HCT116 (cell line): ENCODE measurements at regions not wholly inside any gene's neighbourhood (a gene's known extent, or its start where the extent isn't known, plus 50 kb on each side); places are given as distances from the start of the nearest gene placed in this dataset.

Experiments used
- ATAC-seq: fragments of 200-7000 bp; cut with Tn5 transposase; 2 replicates; pipeline ENCODE4 v1.9.1; 2020; ENCODE audit warnings: mild to moderate bottlenecking, moderate library complexity
- BruUV-seq: library from RNA; stranded (reverse); fragments of 400-500 nt; replicated peaks from 2 replicates; lab custom pipeline; 2021; lab: Mats Ljungman, UMichigan
- CTCF ChIA-PET: fragments of 300-600 bp; sonication (Branson Sonifier 250); formaldehyde crosslinking; loops from one replicate; lab custom pipeline; 2021; ENCODE audit warnings: antibody characterized with exemption; lab: Charles Lee
- POLR2A ChIA-PET: fragments of 300-600, 350-600 bp; sonication (Branson Sonifier 250); formaldehyde crosslinking; loops from one replicate; lab custom pipeline; 2021; ENCODE audit warnings: antibody characterized with exemption; lab: Charles Lee
- RAD21 ChIA-PET, 2 experiments: fragments of 300-600 bp; sonication (Branson Sonifier 250); formaldehyde crosslinking; loops; one replicate each; lab custom pipeline; 2023; ENCODE audit warnings: low total read pairs in 2 of 2; ENCODE audit not compliant: uncharacterized antibody in 2 of 2, unreplicated experiment in 2 of 2, low non-redundant PET in 1 of 2; lab: Charles Lee
- DNase-seq: peaks from one replicate; pipeline ENCODE4 v3.0.0-alpha.2; 2010; ENCODE audit warnings: low read depth, low spot score
- H2AFZ ChIP-seq: fragments of 200-600 bp; shearing (Covaris generic), sonication (generic); 2 replicates; pipeline ENCODE4 v1.6.1; 2017; ENCODE audit warnings: low read depth, mixed run types, mixed read lengths, antibody characterized with exemption, low read length; ENCODE audit not compliant: poor library complexity, severe bottlenecking
- H3K27ac ChIP-seq: 2 replicates; pipeline ENCODE4 v1.5.1; 2012; ENCODE audit warnings: low read depth, low read length
- H3K27me3 ChIP-seq: fragments of 200-600 bp; sonication (generic); 2 replicates; pipeline ENCODE4 v1.6.1; 2016; ENCODE audit warnings: mixed run types, low read length, mixed read lengths; ENCODE audit not compliant: insufficient read depth
- H3K36me3 ChIP-seq, 2 experiments: fragments of 200-500 bp in 1 of 2; fragments of 200-600 bp in 1 of 2; sonication (Bioruptor generic) in 1 of 2; sonication (generic) in 1 of 2; 2 replicates each; pipeline versions ENCODE4 v1.5.1 to v1.6.1; 2014 to 2016; ENCODE audit warnings: low read length in 2 of 2, inconsistent platforms in 1 of 2, mixed read lengths in 1 of 2, mixed run types in 1 of 2; ENCODE audit not compliant: insufficient read depth in 2 of 2, control insufficient read depth in 1 of 2
- H3K4me1 ChIP-seq, 2 experiments: fragments of 200-600 bp in 1 of 2; sonication (generic) in 1 of 2; 2 replicates each; pipeline versions ENCODE4 v1.5.1 to v1.6.1; 2012 to 2017; ENCODE audit warnings: low read length in 2 of 2, inconsistent platforms in 1 of 2, mild to moderate bottlenecking in 1 of 2, mixed read lengths in 1 of 2, mixed run types in 1 of 2, moderate library complexity in 1 of 2; ENCODE audit not compliant: insufficient read depth in 2 of 2, control insufficient read depth in 1 of 2
- H3K4me2 ChIP-seq: fragments of 200-600 bp; sonication (generic); 2 replicates; pipeline ENCODE4 v1.6.1; 2017; ENCODE audit warnings: mixed run types, low read length, mixed read lengths
- H3K4me3 ChIP-seq, 2 experiments: fragments of 200-600 bp in 1 of 2; sonication (generic) in 1 of 2; replicated peaks in 1 of 2; 2 replicates each; pipeline ENCODE4 v1.5.1; 2011 to 2016; ENCODE audit warnings: low read length in 2 of 2, control low read depth in 1 of 2, low read depth in 1 of 2, mild to moderate bottlenecking in 1 of 2, mixed read lengths in 1 of 2, mixed run types in 1 of 2
- H3K79me2 ChIP-seq: fragments of 200-600 bp; sonication (generic); 2 replicates; pipeline ENCODE4 v1.6.1; 2017; ENCODE audit warnings: mild to moderate bottlenecking, mixed run types, low read length, moderate library complexity, mixed read lengths; ENCODE audit not compliant: insufficient read depth
- H3K9ac ChIP-seq: fragments of 200-600 bp; sonication (generic); 2 replicates; pipeline ENCODE4 v1.6.1; 2016; ENCODE audit warnings: low read length, mixed read lengths
- H3K9me2 ChIP-seq: fragments of 200-600 bp; sonication (generic), shearing (Covaris generic); 2 replicates; pipeline ENCODE4 v1.6.1; 2017; ENCODE audit warnings: mixed run types, mild to moderate bottlenecking, moderate library complexity; ENCODE audit not compliant: insufficient read depth
- H3K9me3 ChIP-seq, 2 experiments: fragments of 200-500 bp in 1 of 2; fragments of 200-600 bp in 1 of 2; sonication (Bioruptor generic) in 1 of 2; sonication (generic) in 1 of 2; 2 replicates each; pipeline ENCODE4 v1.6.1; 2014 to 2017; ENCODE audit warnings: low read length in 2 of 2, mixed read lengths in 2 of 2, inconsistent platforms in 1 of 2, low read depth in 1 of 2, mild to moderate bottlenecking in 1 of 2, mixed run types in 1 of 2, moderate library complexity in 1 of 2; ENCODE audit not compliant: control insufficient read depth in 1 of 2, insufficient read depth in 1 of 2
- H4K20me1 ChIP-seq: fragments of 200-600 bp; sonication (generic), shearing (Covaris generic); 2 replicates; pipeline ENCODE4 v1.6.1; 2017; ENCODE audit warnings: mixed run types, mild to moderate bottlenecking, moderate library complexity; ENCODE audit not compliant: insufficient read depth
- ATF3 ChIP-seq: IDR thresholded peaks from 2 replicates; pipeline ENCODE4 v1.6.1; 2012
- CBX3 ChIP-seq: IDR thresholded peaks from 2 replicates; pipeline ENCODE4 v1.6.1; 2012; ENCODE audit warnings: low read depth
- CTCF ChIP-seq, 3 experiments: fragments of 200-600 bp in 1 of 3; sonication (generic) in 1 of 3; IDR thresholded peaks in 2 of 3; conservative IDR thresholded peaks in 1 of 3; 2 replicates each; pipeline ENCODE4 v1.5.1; 2012 to 2017; ENCODE audit warnings: low read depth in 2 of 3, low read length in 2 of 3, antibody characterized with exemption in 1 of 3, borderline replicate concordance in 1 of 3, control low read depth in 1 of 3, mild to moderate bottlenecking in 1 of 3, mixed read lengths in 1 of 3, mixed run types in 1 of 3, moderate library complexity in 1 of 3; ENCODE audit not compliant: insufficient read depth in 1 of 3
- EGR1 ChIP-seq: IDR thresholded peaks from 2 replicates; pipeline ENCODE4 v1.6.1; 2012; ENCODE audit warnings: low read depth
- ELF1 ChIP-seq: IDR thresholded peaks from 2 replicates; pipeline ENCODE4 v1.6.1; 2012; ENCODE audit warnings: low read depth, borderline replicate concordance
- EZH2phosphoT487 ChIP-seq: fragments of 200-600 bp; IDR thresholded peaks from 2 replicates; pipeline ENCODE4 v1.6.1; 2018; ENCODE audit warnings: antibody characterized with exemption, borderline replicate concordance
- FOSL1 ChIP-seq: IDR thresholded peaks from 2 replicates; pipeline ENCODE4 v1.6.1; 2012; ENCODE audit warnings: low read depth
- JUND ChIP-seq: IDR thresholded peaks from 2 replicates; pipeline ENCODE4 v1.6.1; 2012
- POLR2A ChIP-seq: IDR thresholded peaks from 2 replicates; pipeline ENCODE4 v1.7.0; 2011; ENCODE audit warnings: borderline replicate concordance; ENCODE audit not compliant: insufficient read depth, insufficient read length; ENCODE audit errors: extremely low read depth
- POLR2AphosphoS5 ChIP-seq: IDR thresholded peaks from 2 replicates; pipeline ENCODE4 v1.6.1; 2011; ENCODE audit warnings: mild to moderate bottlenecking, low read depth, low read length, moderate library complexity
- RAD21 ChIP-seq: IDR thresholded peaks from 2 replicates; pipeline ENCODE4 v1.6.1; 2012; ENCODE audit warnings: low read depth, mild to moderate bottlenecking
- SIN3A ChIP-seq: IDR thresholded peaks from 2 replicates; pipeline ENCODE4 v1.6.1; 2012; ENCODE audit warnings: low read depth
- SP1 ChIP-seq: IDR thresholded peaks from 2 replicates; pipeline ENCODE4 v1.6.1; 2012; ENCODE audit warnings: low read depth
- SRF ChIP-seq: IDR thresholded peaks from 2 replicates; pipeline ENCODE4 v1.6.1; 2012; ENCODE audit warnings: low read depth
- TCF7L2 ChIP-seq: IDR thresholded peaks from 2 replicates; pipeline ENCODE4 v1.7.0; 2011; ENCODE audit warnings: borderline replicate concordance, inconsistent platforms; ENCODE audit not compliant: insufficient read depth, insufficient read length; ENCODE audit errors: extremely low read depth
- YY1 ChIP-seq: IDR thresholded peaks from 2 replicates; pipeline ENCODE4 v1.6.1; 2011; ENCODE audit warnings: low read length, low read depth, moderate library complexity, mild to moderate bottlenecking; ENCODE audit not compliant: insufficient replicate concordance; ENCODE audit errors: extremely low read depth
- ZFX ChIP-seq: fragments of 450-650 bp; IDR thresholded peaks from 2 replicates; pipeline ENCODE4 v1.6.1; 2017
- ZNF274 ChIP-seq: fragments of 200-500 bp; sonication (Bioruptor generic); IDR thresholded peaks from 2 replicates; pipeline ENCODE4 v1.6.1; 2014; ENCODE audit warnings: mild to moderate bottlenecking, low read depth, low read length, inconsistent platforms
- intact Hi-C: fragments of 100-400 bp; cut with micrococcal nuclease; formaldehyde crosslinking; loops from 2 replicates; pipeline ENCODE4 v1.10.0; 2022
- TF ChIP-seq, protein P1 (sequence below): IDR thresholded peaks from 2 replicates; pipeline ENCODE4 v1.6.1; 2011; ENCODE audit warnings: mild to moderate bottlenecking, low read length, moderate library complexity; ENCODE audit not compliant: insufficient replicate concordance; ENCODE audit errors: extremely low read depth

DNA sequence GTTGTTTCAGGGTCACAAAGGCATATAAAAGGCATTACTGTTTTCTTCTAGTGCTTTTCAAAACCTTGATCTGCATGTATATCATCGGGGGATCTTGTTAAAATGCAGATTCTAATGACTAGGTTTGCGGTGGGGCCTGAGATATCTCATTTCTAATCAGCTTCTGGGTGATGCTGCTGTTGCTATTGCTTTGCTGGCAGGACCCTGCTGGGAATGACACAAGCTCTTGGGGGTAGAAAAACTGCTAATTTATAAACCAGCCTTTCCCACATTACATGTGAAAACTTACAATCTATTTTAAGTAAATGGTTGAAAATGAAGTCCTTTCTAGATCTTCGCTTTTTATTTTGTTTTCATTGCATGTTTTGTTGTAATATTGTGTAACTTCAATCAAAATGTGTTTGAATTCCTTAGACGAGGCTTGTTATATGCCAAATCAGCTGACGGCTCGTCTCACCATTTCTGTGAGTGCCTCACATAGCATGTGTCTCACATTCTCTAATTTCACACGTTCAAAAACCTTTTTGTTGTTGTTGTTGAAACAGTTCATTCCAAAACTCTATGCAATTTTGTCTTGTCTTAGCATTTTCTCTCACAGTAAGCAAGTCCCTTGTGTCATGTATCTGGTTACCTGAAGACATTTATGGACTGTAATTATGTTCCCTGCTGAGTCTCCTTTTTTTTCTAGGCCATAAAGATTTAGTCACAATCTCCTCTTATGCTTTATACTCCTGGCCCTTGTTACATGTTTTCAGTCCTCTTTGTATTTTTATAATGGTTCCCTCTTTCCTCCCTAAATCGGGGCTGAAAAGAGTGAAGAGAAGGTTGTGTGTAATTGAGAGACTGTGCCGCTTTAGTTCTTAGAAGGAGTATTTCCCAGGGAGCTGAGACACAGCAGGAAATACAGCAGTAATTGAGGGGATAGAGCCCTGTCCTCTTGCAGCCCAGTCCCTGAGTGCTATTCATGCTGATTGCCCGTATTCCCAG is 521.0 kb upstream of the SEMA6A start (continued):
- TF ChIP-seq ELF1 (no peak), JUND (no peak), EGR1 (no peak), POLR2A (no peak), ATF3 (no peak), ZNF274 (no peak), CBX3 (no peak)
- TF ChIP-seq, protein P1, sequence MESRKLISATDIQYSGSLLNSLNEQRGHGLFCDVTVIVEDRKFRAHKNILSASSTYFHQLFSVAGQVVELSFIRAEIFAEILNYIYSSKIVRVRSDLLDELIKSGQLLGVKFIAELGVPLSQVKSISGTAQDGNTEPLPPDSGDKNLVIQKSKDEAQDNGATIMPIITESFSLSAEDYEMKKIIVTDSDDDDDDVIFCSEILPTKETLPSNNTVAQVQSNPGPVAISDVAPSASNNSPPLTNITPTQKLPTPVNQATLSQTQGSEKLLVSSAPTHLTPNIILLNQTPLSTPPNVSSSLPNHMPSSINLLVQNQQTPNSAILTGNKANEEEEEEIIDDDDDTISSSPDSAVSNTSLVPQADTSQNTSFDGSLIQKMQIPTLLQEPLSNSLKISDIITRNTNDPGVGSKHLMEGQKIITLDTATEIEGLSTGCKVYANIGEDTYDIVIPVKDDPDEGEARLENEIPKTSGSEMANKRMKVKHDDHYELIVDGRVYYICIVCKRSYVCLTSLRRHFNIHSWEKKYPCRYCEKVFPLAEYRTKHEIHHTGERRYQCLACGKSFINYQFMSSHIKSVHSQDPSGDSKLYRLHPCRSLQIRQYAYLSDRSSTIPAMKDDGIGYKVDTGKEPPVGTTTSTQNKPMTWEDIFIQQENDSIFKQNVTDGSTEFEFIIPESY: no peak

DNA sequence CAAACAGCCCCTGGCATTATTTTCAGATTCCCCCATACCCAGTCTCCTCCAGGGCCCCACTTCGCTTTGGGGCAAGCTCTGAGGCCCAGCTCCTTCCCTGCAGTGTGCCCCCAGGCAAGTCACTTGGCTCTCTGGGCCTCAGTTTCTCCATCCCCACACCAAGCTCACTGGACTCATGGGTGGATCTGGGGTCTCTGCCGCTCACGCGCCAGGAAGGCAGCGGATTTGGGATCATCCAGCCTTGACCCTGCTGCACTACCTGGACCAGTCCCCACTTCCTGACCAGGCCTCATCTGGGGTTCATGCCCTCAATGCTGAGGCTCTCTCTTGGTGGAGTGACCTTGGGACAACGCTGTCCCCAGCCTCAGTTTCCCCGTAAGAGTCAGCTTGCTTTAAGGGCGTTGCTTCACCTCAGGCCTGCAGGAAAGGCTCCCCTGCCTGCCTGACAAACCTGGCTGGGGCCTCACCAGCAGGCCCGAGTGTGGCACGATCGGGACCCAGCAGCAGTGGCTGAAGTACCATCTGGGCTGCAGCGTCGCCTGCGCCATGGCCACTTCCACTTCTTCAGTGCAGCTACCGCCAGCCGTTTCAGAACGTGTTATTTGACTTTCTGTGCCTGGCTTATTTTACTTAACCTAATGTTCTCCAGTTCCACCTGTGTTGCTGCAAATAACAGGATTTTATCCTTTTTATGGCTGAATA is 519.6 kb upstream of the SEMA6A start:
- Histone ChIP-seq H3K4me3 (no peak overlapping the region), H3K9me3 (no peaks in the 10 kb centered on the region), H3K79me2 (no peaks in the 10 kb centered on the region), H3K36me3 (no peaks in the 10 kb centered on the region), H2AFZ (no peak overlapping the region), H3K9ac (no peak overlapping the region), H3K4me1 (no peaks in the 10 kb centered on the region), H3K27ac (no peak overlapping the region), H3K27me3 (no peaks in the 10 kb centered on the region), H4K20me1 (no peaks in the 10 kb centered on the region), H3K4me2 (no peak overlapping the region), H3K9me2 (no peaks in the 10 kb centered on the region)
- RAD21 ChIA-PET: no interaction called here
- DNase-seq (no peak), ATAC-seq (no peak)
- intact Hi-C loops: no loop called here
- POLR2A ChIA-PET: no interaction called here
- CTCF ChIA-PET: no interaction called here
- no TSS peak for BruUV-seq
- TF ChIP-seq ATF3 (no peak), SP1 (no peak), RAD21 (no peak), POLR2AphosphoS5 (no peak), ZNF274 (no peak), ELF1 (no peak), ZFX (no peak), YY1 (no peak), FOSL1 (no peak), TCF7L2 (no peak), POLR2A (no peak), EZH2phosphoT487 (no peak), CBX3 (no peak), SIN3A (no peak), CTCF (IDR thresholded peaks at IDR 0.05 in 2 of 3, conservative IDR thresholded peaks at IDR 0.05 in 1 of 3; ENCODE audit: borderline replicate concordance in 1 of 3, insufficient read depth in 1 of 3, low read depth in 2 of 3, low read length in 2 of 3) (no peak), SRF (no peak)
